Upper lobe of left lung (tissue), 6 donors: ENCODE measurements at regions not wholly inside any gene's neighbourhood (a gene's known extent, or its start where the extent isn't known, plus 50 kb on each side); places are given as distances from the start of the nearest gene placed in this dataset.
"Not testable (repeated sequence)": the region's sequence is repeated elsewhere in the genome, so short reads cannot be mapped to it uniquely, and the experiment has no call there.

Experiments used
- ATAC-seq, 2 donors: fragments of 200-7000 bp; cut with Tn5 transposase; one replicate each; pipeline ENCODE4 v1.9.1; 2022; ENCODE audit warnings: mild to moderate bottlenecking in 2 of 2, moderate library complexity in 2 of 2; ENCODE audit not compliant: low FRiP score in 2 of 2
- DNase-seq, 2 donors: peaks; one replicate each; pipeline ENCODE4 v3.0.0-alpha.2; 2019 to 2020
- H3K27ac ChIP-seq, 4 donors: fragments of 200-600 bp; sonication (generic); one replicate each; pipeline ENCODE4 v1.5.1; 2016 to 2019
- H3K27me3 ChIP-seq, 4 donors: fragments of 200-600 bp; sonication (generic); one replicate each; pipeline ENCODE4 v1.5.1; 2017 to 2019
- H3K36me3 ChIP-seq, 4 donors: fragments of 200-600 bp; sonication (generic); one replicate each; pipeline ENCODE4 v1.5.1; 2016 to 2019
- H3K4me1 ChIP-seq, 4 donors: fragments of 200-600 bp; sonication (generic); one replicate each; pipeline ENCODE4 v1.5.1; 2018 to 2019
- H3K4me3 ChIP-seq, 4 donors: fragments of 200-600 bp; sonication (generic); one replicate each; pipeline ENCODE4 v1.5.1; 2017 to 2019; ENCODE audit warnings: mild to moderate bottlenecking in 2 of 4, moderate library complexity in 1 of 4
- H3K9me3 ChIP-seq, 4 donors: fragments of 200-600 bp; sonication (generic); one replicate each; pipeline ENCODE4 v1.5.1; 2018 to 2019
- EP300 ChIP-seq, 4 donors: sonication (generic); formaldehyde crosslinking; IDR thresholded peaks; one replicate each; pipeline ENCODE4 v1.5.1; 2017; ENCODE audit warnings: antibody characterized with exemption in 4 of 4, control low read depth in 2 of 4
- POLR2A ChIP-seq, 4 donors: fragments of 450-650 bp; IDR thresholded peaks; one replicate each; pipeline ENCODE4 v1.5.1; 2016 to 2017; ENCODE audit warnings: antibody characterized with exemption in 4 of 4, mild to moderate bottlenecking in 2 of 4
- POLR2AphosphoS5 ChIP-seq, 2 donors: sonication (generic); formaldehyde crosslinking; IDR thresholded peaks; one replicate each; pipeline ENCODE4 v1.5.1; 2017; ENCODE audit warnings: antibody characterized with exemption in 2 of 2
- WGBS, 2 donors: methylation state at CpG; one replicate each; pipeline ENCODE4 v1.1.5; 2017 to 2018; 5-methylcytosine and 5-hydroxymethylcytosine counted together
- TF ChIP-seq, protein P1 (sequence below), 6 experiments: fragments of 450-650 bp in 4 of 6; fragments of 200-600 bp in 2 of 6; sonication (generic) in 2 of 6; IDR thresholded peaks; one replicate each; pipeline ENCODE4 v1.5.1; 2016 to 2019; ENCODE audit warnings: antibody characterized with exemption in 6 of 6
- donor health status: DM: no; HTN: no; CAD: no; lungs with moderate emphysema.
- donor health status: DM: no; HTN: yes; CAD: no; lungs with severe emphysema.

DNA sequence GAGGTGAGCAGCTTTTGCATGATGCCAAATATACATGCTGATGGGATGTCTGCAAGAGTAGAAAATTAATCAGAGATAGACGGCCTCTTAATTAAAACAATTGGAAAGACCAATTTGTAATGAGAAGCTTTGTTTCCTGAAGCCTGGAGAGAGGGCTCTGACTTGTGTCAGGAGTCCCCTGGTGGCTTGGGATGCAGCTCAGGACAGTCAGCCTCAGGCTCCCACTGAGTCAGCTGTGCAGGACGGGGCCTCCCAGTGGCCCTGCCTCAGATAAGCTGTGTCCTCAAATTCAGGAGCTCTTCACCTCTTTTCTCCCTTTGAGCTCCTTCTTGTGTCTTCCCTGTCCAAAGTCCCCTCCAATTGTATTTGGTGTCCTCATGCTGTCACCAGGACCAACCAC is 438.9 kb upstream of the PODXL start:
- no peaks in the 10 kb centered on the region for H3K9me3 ChIP-seq
- DNase-seq (no peak), ATAC-seq (no peak)
- no peaks in the 10 kb centered on the region for H3K36me3 ChIP-seq
- TF ChIP-seq, protein P1, sequence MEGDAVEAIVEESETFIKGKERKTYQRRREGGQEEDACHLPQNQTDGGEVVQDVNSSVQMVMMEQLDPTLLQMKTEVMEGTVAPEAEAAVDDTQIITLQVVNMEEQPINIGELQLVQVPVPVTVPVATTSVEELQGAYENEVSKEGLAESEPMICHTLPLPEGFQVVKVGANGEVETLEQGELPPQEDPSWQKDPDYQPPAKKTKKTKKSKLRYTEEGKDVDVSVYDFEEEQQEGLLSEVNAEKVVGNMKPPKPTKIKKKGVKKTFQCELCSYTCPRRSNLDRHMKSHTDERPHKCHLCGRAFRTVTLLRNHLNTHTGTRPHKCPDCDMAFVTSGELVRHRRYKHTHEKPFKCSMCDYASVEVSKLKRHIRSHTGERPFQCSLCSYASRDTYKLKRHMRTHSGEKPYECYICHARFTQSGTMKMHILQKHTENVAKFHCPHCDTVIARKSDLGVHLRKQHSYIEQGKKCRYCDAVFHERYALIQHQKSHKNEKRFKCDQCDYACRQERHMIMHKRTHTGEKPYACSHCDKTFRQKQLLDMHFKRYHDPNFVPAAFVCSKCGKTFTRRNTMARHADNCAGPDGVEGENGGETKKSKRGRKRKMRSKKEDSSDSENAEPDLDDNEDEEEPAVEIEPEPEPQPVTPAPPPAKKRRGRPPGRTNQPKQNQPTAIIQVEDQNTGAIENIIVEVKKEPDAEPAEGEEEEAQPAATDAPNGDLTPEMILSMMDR (IDR thresholded peaks at IDR 0.05): no peak
- TF ChIP-seq EP300 (IDR thresholded peaks at IDR 0.05) (no peak), POLR2AphosphoS5 (IDR thresholded peaks at IDR 0.05) (no peak), POLR2A (IDR thresholded peaks at IDR 0.05) (no peak)
- WGBS, 2 donors: 62 to 69% methylated on average over 2 of the region's 2 CpGs
- H3K4me1 ChIP-seq: no peaks in the 10 kb centered on the region
- H3K4me3 ChIP-seq: no peak overlapping the region
- no peak overlapping the region for H3K27ac ChIP-seq
- no peaks in the 10 kb centered on the region for H3K27me3 ChIP-seq

DNA sequence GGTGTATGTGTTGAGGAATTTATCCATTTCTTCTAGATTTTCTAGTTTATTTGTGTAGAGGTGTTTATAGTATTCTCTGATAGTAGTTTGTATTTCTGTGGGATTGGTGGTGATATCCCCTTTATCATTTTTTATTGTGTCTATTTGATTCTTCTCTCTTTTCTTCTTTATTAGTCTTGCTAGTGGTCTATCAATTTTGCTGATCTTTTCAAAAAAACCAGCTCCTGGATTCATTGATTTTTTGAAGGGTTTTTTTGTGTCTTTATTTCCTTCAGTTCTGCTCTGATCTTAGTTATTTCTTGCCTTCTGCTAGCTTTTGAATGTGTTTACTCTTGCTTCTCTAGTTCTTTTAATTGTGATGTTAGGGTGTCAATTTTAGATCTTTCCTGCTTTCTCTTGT is 424.6 kb upstream of the PODXL start:
- not testable (repeated sequence) for H3K27ac ChIP-seq, ATAC-seq, H3K9me3 ChIP-seq, H3K27me3 ChIP-seq, DNase-seq, H3K4me3 ChIP-seq, H3K4me1 ChIP-seq, H3K36me3 ChIP-seq

DNA sequence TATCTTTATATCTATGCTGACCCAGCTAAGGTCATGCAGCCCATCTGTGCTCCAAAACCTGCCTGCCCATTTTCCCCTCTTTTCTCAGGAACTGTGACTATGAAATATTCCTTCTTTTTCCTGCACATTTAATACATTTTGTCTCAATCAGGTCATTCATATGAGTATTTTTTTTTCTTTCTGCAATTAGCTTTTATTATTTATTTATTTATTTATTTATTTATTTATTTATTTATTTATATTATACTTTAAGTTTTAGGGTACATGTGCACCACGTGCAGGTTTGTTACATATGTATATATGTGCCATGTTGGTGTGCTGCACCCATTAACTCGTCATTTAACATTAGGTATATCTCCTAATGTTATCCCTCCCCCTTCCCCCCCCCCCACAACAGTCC is 421.7 kb upstream of the PODXL start:
- WGBS, 2 donors: 78 to 95% methylated on average over 2 of the region's 2 CpGs

DNA sequence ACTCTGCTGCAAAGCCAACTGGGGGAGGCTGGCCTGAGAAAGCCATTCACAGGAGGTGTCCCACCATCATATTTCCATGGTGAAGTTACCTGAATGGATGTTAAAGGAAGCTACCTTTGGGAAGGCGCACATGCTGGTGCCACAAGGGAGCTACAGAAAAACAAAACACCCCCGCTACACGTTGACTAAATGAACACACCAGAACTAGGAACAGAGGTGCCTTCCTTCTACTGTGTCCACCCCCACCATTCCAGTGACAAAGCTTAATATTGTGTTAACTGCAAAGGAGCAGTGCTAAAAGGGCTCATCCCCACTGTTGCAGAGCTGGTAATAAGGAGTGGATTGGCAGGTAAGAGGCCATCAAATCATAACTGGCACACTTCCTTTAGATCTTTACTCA is 420.0 kb upstream of the PODXL start:
- H3K36me3 ChIP-seq: no peaks in the 10 kb centered on the region
- no peak for TF ChIP-seq POLR2A (IDR thresholded peaks at IDR 0.05)
- TF ChIP-seq, protein P1 (IDR thresholded peaks at IDR 0.05): no peak
- TF ChIP-seq POLR2AphosphoS5 (IDR thresholded peaks at IDR 0.05): no peak
- no peak for TF ChIP-seq EP300 (IDR thresholded peaks at IDR 0.05)
- H3K27me3 ChIP-seq: no peaks in the 10 kb centered on the region
- WGBS, 2 donors: 83 to 88% methylated on average over 3 of the region's 3 CpGs
- H3K9me3 ChIP-seq: no peaks in the 10 kb centered on the region
- DNase-seq (no peak), ATAC-seq (no peak)
- H3K4me1 ChIP-seq: no peaks in the 10 kb centered on the region
- no peak overlapping the region for H3K4me3 ChIP-seq
- H3K27ac ChIP-seq: no peak overlapping the region

More for the DNA sequence above, 421.7 kb upstream of the PODXL start:
- ATAC-seq, H3K9me3 ChIP-seq, H3K4me3 ChIP-seq, H3K4me1 ChIP-seq, H3K27ac ChIP-seq, H3K36me3 ChIP-seq, H3K27me3 ChIP-seq, DNase-seq: not testable (repeated sequence)

DNA sequence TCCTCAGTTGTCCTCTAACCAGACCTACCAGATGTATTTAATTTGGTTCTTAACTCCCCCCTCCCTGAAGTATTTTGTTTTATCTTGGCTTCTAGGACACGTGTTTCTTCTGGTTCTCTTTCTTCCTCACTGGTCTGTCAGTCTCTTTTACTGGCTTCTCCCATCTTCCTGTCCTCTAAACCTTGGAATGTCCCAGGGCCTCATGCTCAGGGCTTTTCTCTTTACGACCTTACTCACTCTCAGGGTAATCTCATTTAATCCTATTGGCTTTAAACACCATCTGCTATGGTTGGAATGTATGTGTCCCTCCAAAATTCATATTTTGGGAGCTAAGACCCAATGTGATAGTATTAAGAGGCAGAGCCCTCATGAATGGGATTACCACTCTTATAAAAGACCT is 418.2 kb upstream of the PODXL start:
- Histone ChIP-seq H3K27ac (no peak overlapping the region), H3K9me3 (no peaks in the 10 kb centered on the region), H3K27me3 (no peaks in the 10 kb centered on the region), H3K4me1 (no peaks in the 10 kb centered on the region), H3K36me3 (no peaks in the 10 kb centered on the region), H3K4me3 (no peak overlapping the region)
- ATAC-seq (no peak), DNase-seq (no peak)
- 46 to 52% methylated on average over 2 of the region's 2 CpGs for WGBS, 2 donors
- TF ChIP-seq POLR2AphosphoS5 (IDR thresholded peaks at IDR 0.05): no peak
- no peak for TF ChIP-seq POLR2A (IDR thresholded peaks at IDR 0.05)
- TF ChIP-seq, protein P1 (IDR thresholded peaks at IDR 0.05): no peak
- no peak for TF ChIP-seq EP300 (IDR thresholded peaks at IDR 0.05)

DNA sequence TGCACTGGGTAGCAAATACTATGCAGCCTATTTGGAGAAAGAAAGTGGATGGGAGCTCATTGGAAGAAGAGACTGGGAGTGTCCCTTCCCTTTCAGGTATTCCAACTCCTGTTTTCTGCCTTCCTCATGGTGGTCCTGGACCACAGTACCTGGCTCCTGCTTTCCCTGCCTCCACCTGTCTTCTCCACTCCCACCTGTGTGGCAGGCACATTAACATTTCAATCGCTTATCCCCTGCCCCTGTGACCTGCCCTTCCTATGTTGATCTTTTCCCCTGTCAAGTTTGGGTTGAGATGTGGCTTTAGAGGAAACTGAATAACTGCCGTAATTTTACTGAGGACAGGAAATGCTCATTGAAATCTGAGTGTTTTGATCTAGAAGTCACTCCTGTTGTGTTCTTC is 415.8 kb upstream of the PODXL start:
- Histone ChIP-seq H3K36me3 (no peaks in the 10 kb centered on the region), H3K4me1 (no peaks in the 10 kb centered on the region), H3K4me3 (no peak overlapping the region), H3K27ac (no peak overlapping the region), H3K27me3 (no peaks in the 10 kb centered on the region), H3K9me3 (no peaks in the 10 kb centered on the region)
- no peak for TF ChIP-seq EP300 (IDR thresholded peaks at IDR 0.05)
- no peak for TF ChIP-seq POLR2A (IDR thresholded peaks at IDR 0.05)
- TF ChIP-seq, protein P1 (IDR thresholded peaks at IDR 0.05): no peak
- no peak for TF ChIP-seq POLR2AphosphoS5 (IDR thresholded peaks at IDR 0.05)
- WGBS, 2 donors: 36 to 55% methylated on average over 2 of the region's 2 CpGs
- ATAC-seq: no peak
- DNase-seq: no peak
